ENCODE measurements at regions not wholly inside any gene's neighbourhood (a gene's known extent, or its start where the extent isn't known, plus 50 kb on each side); places are given as distances from the start of the nearest gene placed in this dataset.

GRCh38 chr22:22396741-22397291, 111.7 kb downstream of the ZNF280B start:
- no peak for DNase-seq

GRCh38 chr22:22397292-22397870, 111.2 kb downstream of the ZNF280B start:
- DNase-seq, result no peak

GRCh38 chr22:22397875-22398524, 110.5 kb downstream of the ZNF280B start:
- DNase-seq, result no peak

GRCh38 chr22:22398530-22399327, 109.8 kb downstream of the ZNF280B start:
- DNase-seq, result no peak

GRCh38 chr22:22400099-22400498, 108.4 kb downstream of the ZNF280B start:
- DNase-seq, result no peak

GRCh38 chr22:22400964-22401363, 107.6 kb downstream of the ZNF280B start:
- DNase-seq, result no peak

- no peak for DNase-seq
Observed at GRCh38 chr22:22401381-22401780, 107.2 kb downstream of the ZNF280B start.

- no peak for DNase-seq
Observed at GRCh38 chr22:22403306-22403705, 105.2 kb downstream of the ZNF280B start.

- DNase-seq, result no peak
Observed at GRCh38 chr22:22403771-22404170, 104.8 kb downstream of the ZNF280B start.

- no peak for DNase-seq
Observed at GRCh38 chr22:22404598-22405284, 103.8 kb downstream of the ZNF280B start.

GRCh38 chr22:22406445-22407027, 102.0 kb downstream of the ZNF280B start:
- no peak for DNase-seq

- DNase-seq, result no peak
Observed at GRCh38 chr22:22407061-22407460, 101.5 kb downstream of the ZNF280B start.

GRCh38 chr22:22408269-22408668, 100.3 kb downstream of the ZNF280B start:
- no peak for DNase-seq

- DNase-seq, result no peak
Observed at GRCh38 chr22:22408731-22409696, 99.5 kb downstream of the ZNF280B start.

GRCh38 chr22:22410121-22410520, 98.4 kb downstream of the ZNF280B start:
- no peak for DNase-seq

GRCh38 chr22:22410677-22411076, 97.9 kb downstream of the ZNF280B start:
- no peak for DNase-seq

GRCh38 chr22:22414266-22414665, 94.3 kb downstream of the ZNF280B start:
- DNase-seq, result no peak

- no peak for DNase-seq
Observed at GRCh38 chr22:22417495-22418162, 90.9 kb downstream of the ZNF280B start.

GRCh38 chr22:22418163-22418549, 90.4 kb downstream of the ZNF280B start:
- no peak for DNase-seq

- DNase-seq, result no peak
Observed at GRCh38 chr22:22418957-22419356, 89.6 kb downstream of the ZNF280B start.

GRCh38 chr22:22420580-22420979, 88.0 kb downstream of the ZNF280B start:
- no peak for DNase-seq

All from NCI-H187 treated with DMSO at 0.1 percent for 48 hours (cell line).